Activated naive CD4-positive, alpha-beta T cell treated with anti-CD3 and anti-CD28 coated beads, Interleukin-2, amount 50 U/mL, for 72 hours (primary cell): ENCODE measurements at regions not wholly inside any gene's neighbourhood (a gene's known extent, or its start where the extent isn't known, plus 50 kb on each side); places are given as distances from the start of the nearest gene placed in this dataset.

ENCODE experiments used
- ATAC-seq, 2 donors: fragments of 150-1000 bp; cut with Tn5 transposase; 2 replicates each; pipeline ENCODE4 v1.10.0; 2021; ENCODE audit warnings: mild to moderate bottlenecking in 2 of 2, moderate library complexity in 2 of 2
- DNase-seq, 2 donors: peaks; one replicate each; pipeline ENCODE4 v3.0.0; 2021 to 2022; ENCODE audit warnings: low spot score in 2 of 2
- H3K27ac Mint-ChIP-seq, 2 donors: one replicate each; pipeline ENCODE4 v1.8.0; 2022; ENCODE audit warnings: mild to moderate bottlenecking in 2 of 2, mixed read lengths in 2 of 2
- H3K36me3 Mint-ChIP-seq, 2 donors: one replicate each; pipeline ENCODE4 v1.8.0; 2022; ENCODE audit warnings: mixed read lengths in 2 of 2
- H3K9me3 Mint-ChIP-seq, 2 donors: one replicate each; pipeline ENCODE4 v1.8.0; 2022; ENCODE audit warnings: mixed read lengths in 2 of 2

GRCh38 chr4:8765084-8765483, 106.6 kb downstream of the HMX1 start:
- Mint-ChIP-seq H3K27ac (no peak overlapping the region), H3K36me3 (no peaks in the 10 kb centered on the region), H3K9me3 (peaks cover 0 to 4% of the 10 kb centered on the region in 2 donors)
- DNase-seq (peak in 1 of 2 donors; percentile 25), ATAC-seq (no peak)

GRCh38 chr4:8763966-8764901, 107.4 kb downstream of the HMX1 start:
- no peak for ATAC-seq
- H3K27ac Mint-ChIP-seq, result no peak overlapping the region
- peaks cover 0 to 6% of the 10 kb centered on the region in 2 donors for H3K9me3 Mint-ChIP-seq
- H3K36me3 Mint-ChIP-seq, result no peaks in the 10 kb centered on the region
- peak in 1 of 2 donors; percentile 47 for DNase-seq

- Mint-ChIP-seq H3K36me3 (no peaks in the 10 kb centered on the region), H3K9me3 (peaks cover 0 to 3% of the 10 kb centered on the region in 2 donors), H3K27ac (no peak overlapping the region)
- ATAC-seq (no peak), DNase-seq (peak in 1 of 2 donors; percentile 26)
Measured at GRCh38 chr4:8762951-8763735, 108.5 kb downstream of the HMX1 start.

- DNase-seq (peak in 1 of 2 donors; percentile 43), ATAC-seq (no peak)
- Mint-ChIP-seq H3K9me3 (peaks cover 0 to 3% of the 10 kb centered on the region in 2 donors), H3K36me3 (no peaks in the 10 kb centered on the region), H3K27ac (no peak overlapping the region)
Measured at GRCh38 chr4:8762356-8762755, 109.3 kb downstream of the HMX1 start.

- Mint-ChIP-seq H3K27ac (no peak overlapping the region), H3K36me3 (no peaks in the 10 kb centered on the region), H3K9me3 (peaks cover 0 to 3% of the 10 kb centered on the region in 2 donors)
- DNase-seq (peak in 1 of 2 donors; percentile 37), ATAC-seq (no peak)
Measured at GRCh38 chr4:8761824-8762205, 109.8 kb downstream of the HMX1 start.

- peaks cover 0 to 3% of the 10 kb centered on the region in 2 donors for H3K9me3 Mint-ChIP-seq
- H3K27ac Mint-ChIP-seq, result no peak overlapping the region
- H3K36me3 Mint-ChIP-seq, result no peaks in the 10 kb centered on the region
- DNase-seq, result peak in 1 of 2 donors; percentile 25
- peak in 1 of 2 donors; percentile 3 for ATAC-seq
Measured at GRCh38 chr4:8761167-8761823, 110.3 kb downstream of the HMX1 start.

- ATAC-seq (peak; percentile 20 to 46), DNase-seq (no peak)
- Mint-ChIP-seq H3K9me3 (peaks cover 0 to 3% of the 10 kb centered on the region in 2 donors), H3K36me3 (no peaks in the 10 kb centered on the region), H3K27ac (no peak overlapping the region)
Measured at GRCh38 chr4:8760561-8760960, 111.1 kb downstream of the HMX1 start.

GRCh38 chr4:8759987-8760386, 111.7 kb downstream of the HMX1 start:
- ATAC-seq (peak; percentile 31 to 35), DNase-seq (no peak)
- Mint-ChIP-seq H3K9me3 (peaks cover 0 to 6% of the 10 kb centered on the region in 2 donors), H3K27ac (no peak overlapping the region), H3K36me3 (no peaks in the 10 kb centered on the region)

GRCh38 chr4:8756816-8757215, 114.8 kb downstream of the HMX1 start:
- Mint-ChIP-seq H3K9me3 (peaks cover 0 to 6% of the 10 kb centered on the region in 2 donors), H3K36me3 (no peaks in the 10 kb centered on the region), H3K27ac (no peak overlapping the region)
- ATAC-seq (no peak), DNase-seq (no peak)

GRCh38 chr4:8754634-8755589, 116.7 kb downstream of the HMX1 start:
- ATAC-seq (no peak), DNase-seq (no peak)
- Mint-ChIP-seq H3K27ac (no peak overlapping the region), H3K9me3 (peaks cover 0 to 4% of the 10 kb centered on the region in 2 donors), H3K36me3 (no peaks in the 10 kb centered on the region)

GRCh38 chr4:8748236-8748575, 123.4 kb downstream of the HMX1 start:
- Mint-ChIP-seq H3K9me3 (peaks cover 9% of the 10 kb centered on the region in 2 donors), H3K36me3 (peaks cover 0 to 6% of the 10 kb centered on the region in 2 donors), H3K27ac (no peak overlapping the region)
- no peak for ATAC-seq
- DNase-seq, result peak in 1 of 2 donors; percentile 14

- Mint-ChIP-seq H3K9me3 (peaks cover 9% of the 10 kb centered on the region in 2 donors), H3K27ac (no peak overlapping the region), H3K36me3 (peaks cover 0 to 6% of the 10 kb centered on the region in 2 donors)
- DNase-seq (peak in 1 of 2 donors; percentile 28), ATAC-seq (no peak)
Measured at GRCh38 chr4:8747467-8748235, 124.0 kb downstream of the HMX1 start.

GRCh38 chr4:8746523-8747466, 124.8 kb downstream of the HMX1 start:
- Mint-ChIP-seq H3K27ac (no peak overlapping the region), H3K36me3 (peaks cover 0 to 6% of the 10 kb centered on the region in 2 donors), H3K9me3 (peaks cover 9% of the 10 kb centered on the region in 2 donors)
- DNase-seq (peak in 1 of 2 donors; percentile 1), ATAC-seq (no peak)

GRCh38 chr4:8745826-8746225, 125.8 kb downstream of the HMX1 start:
- DNase-seq, result no peak
- no peak for ATAC-seq
- Mint-ChIP-seq H3K36me3 (peaks cover 0 to 6% of the 10 kb centered on the region in 2 donors), H3K9me3 (peaks cover 9% of the 10 kb centered on the region in 2 donors), H3K27ac (no peak overlapping the region)
